ENCODE measurements at regions not wholly inside any gene's neighbourhood (a gene's known extent, or its start where the extent isn't known, plus 50 kb on each side); places are given as distances from the start of the nearest gene placed in this dataset.
"Not testable (repeated sequence)": the region's sequence is repeated elsewhere in the genome, so short reads cannot be mapped to it uniquely, and the experiment has no call there.

GRCh38 chr7:63555226-63555994 lies 443.2 kb upstream of the ZNF722 start:
- intact Hi-C loops (cut with DNase I): not testable (repeated sequence)

GRCh38 chr7:63556223-63556622 lies 442.4 kb upstream of the ZNF722 start:
- DNase-seq; intact Hi-C loops (cut with DNase I): not testable (repeated sequence)

More at GRCh38 chr7:63555226-63555994, 443.2 kb upstream of the ZNF722 start:
- DNase-seq: not testable (repeated sequence)

GRCh38 chr7:63559016-63559415 lies 439.6 kb upstream of the ZNF722 start:
- DNase-seq; intact Hi-C loops (cut with DNase I): not testable (repeated sequence)

- intact Hi-C loops (cut with DNase I): not testable (repeated sequence)
- peak in 1 of 42 donors; percentile 3 for DNase-seq
Measured at GRCh38 chr7:63559826-63560465, 438.7 kb upstream of the ZNF722 start.

GRCh38 chr7:63561911-63562310 lies 436.7 kb upstream of the ZNF722 start:
- DNase-seq; intact Hi-C loops (cut with DNase I): not testable (repeated sequence)

- intact Hi-C loops (cut with DNase I): not testable (repeated sequence)
- DNase-seq: peak in 1 of 42 donors; percentile 3
Measured at GRCh38 chr7:63562364-63563060, 436.1 kb upstream of the ZNF722 start.

- intact Hi-C loops (cut with DNase I): not testable (repeated sequence)
- DNase-seq: peak in 1 of 42 donors; percentile 5
Measured at GRCh38 chr7:63563151-63563940, 435.3 kb upstream of the ZNF722 start.

- DNase-seq: peak in 1 of 42 donors; percentile 13
Measured at GRCh38 chr7:63564882-63565281, 433.8 kb upstream of the ZNF722 start.

GRCh38 chr7:63566886-63567285 lies 431.8 kb upstream of the ZNF722 start:
- peak in 4 of 42 donors; percentile 6 to 15 (median 12) for DNase-seq
- intact Hi-C loops (cut with DNase I): not testable (repeated sequence)

More at GRCh38 chr7:63564882-63565281, 433.8 kb upstream of the ZNF722 start:
- intact Hi-C loops (cut with DNase I): not testable (repeated sequence)

GRCh38 chr7:63567636-63568035 lies 431.0 kb upstream of the ZNF722 start:
- DNase-seq: peak in 3 of 42 donors; percentile 5 to 12 (median 11)
- intact Hi-C loops (cut with DNase I): not testable (repeated sequence)

- DNase-seq: peak in 3 of 42 donors; percentile 3 to 15 (median 12)
- intact Hi-C loops (cut with DNase I): not testable (repeated sequence)
Measured at GRCh38 chr7:63568571-63569313, 429.9 kb upstream of the ZNF722 start.

- intact Hi-C loops (cut with DNase I): not testable (repeated sequence)
- DNase-seq: peak in 3 of 42 donors; percentile 12 to 13 (median 13)
Measured at GRCh38 chr7:63570386-63571115, 428.1 kb upstream of the ZNF722 start.

- intact Hi-C loops (cut with DNase I): not testable (repeated sequence)
- peak in 3 of 42 donors; percentile 1 to 16 (median 9) for DNase-seq
Measured at GRCh38 chr7:63572196-63572595, 426.5 kb upstream of the ZNF722 start.

- peak in 3 of 42 donors; percentile 4 to 17 (median 11) for DNase-seq
- intact Hi-C loops (cut with DNase I): not testable (repeated sequence)
Measured at GRCh38 chr7:63572956-63573355, 425.7 kb upstream of the ZNF722 start.

GRCh38 chr7:63573412-63573811 lies 425.2 kb upstream of the ZNF722 start:
- intact Hi-C loops (cut with DNase I): not testable (repeated sequence)
- DNase-seq: peak in 3 of 42 donors; percentile 3 to 13 (median 13)

GRCh38 chr7:63576421-63576820 lies 422.2 kb upstream of the ZNF722 start:
- intact Hi-C loops (cut with DNase I): not testable (repeated sequence)
- DNase-seq: peak in 3 of 42 donors; percentile 4 to 11 (median 8)

GRCh38 chr7:63577066-63577465 lies 421.6 kb upstream of the ZNF722 start:
- intact Hi-C loops (cut with DNase I): not testable (repeated sequence)

More at GRCh38 chr7:63577066-63577465, 421.6 kb upstream of the ZNF722 start:
- peak in 2 of 42 donors; percentile 11 for DNase-seq

All from head of caudate nucleus (tissue), 42 donors.